ENCODE measurements at regions not wholly inside any gene's neighbourhood (a gene's known extent, or its start where the extent isn't known, plus 50 kb on each side); places are given as distances from the start of the nearest gene placed in this dataset.

DNA sequence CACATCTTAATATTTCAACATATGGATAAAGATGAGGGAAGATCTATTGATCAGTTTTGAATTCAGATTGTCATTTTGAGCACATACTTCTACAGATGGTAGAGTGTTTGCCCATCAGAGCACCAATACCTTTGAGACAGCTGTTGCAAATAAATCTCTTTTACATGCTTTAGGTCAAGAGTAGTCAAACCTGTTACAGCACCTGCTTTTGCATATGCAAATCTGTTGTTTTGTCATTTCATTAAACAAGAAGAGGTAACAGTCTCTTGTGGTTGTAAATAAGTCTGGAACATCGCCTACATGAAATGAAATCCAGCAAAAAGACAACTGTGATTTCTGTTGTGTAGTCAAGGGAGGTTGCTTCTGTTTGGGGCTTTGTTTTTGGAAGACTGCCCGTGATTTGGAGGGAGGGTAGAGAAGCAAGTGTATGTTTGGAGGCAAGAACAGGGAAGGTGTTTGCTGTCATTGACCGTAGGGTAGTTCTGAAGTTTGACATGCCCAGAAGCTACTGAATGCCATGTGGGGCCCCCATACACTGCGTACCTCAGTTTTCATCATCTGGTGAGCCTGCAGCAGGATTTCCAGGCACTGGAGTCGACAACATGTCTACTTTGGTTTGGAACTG, 233.6 kb upstream of the PPP1R3A start:
- TF ChIP-seq TCF12 (IDR thresholded peaks at IDR 0.05) = no peak
- TF ChIP-seq, protein P1, sequence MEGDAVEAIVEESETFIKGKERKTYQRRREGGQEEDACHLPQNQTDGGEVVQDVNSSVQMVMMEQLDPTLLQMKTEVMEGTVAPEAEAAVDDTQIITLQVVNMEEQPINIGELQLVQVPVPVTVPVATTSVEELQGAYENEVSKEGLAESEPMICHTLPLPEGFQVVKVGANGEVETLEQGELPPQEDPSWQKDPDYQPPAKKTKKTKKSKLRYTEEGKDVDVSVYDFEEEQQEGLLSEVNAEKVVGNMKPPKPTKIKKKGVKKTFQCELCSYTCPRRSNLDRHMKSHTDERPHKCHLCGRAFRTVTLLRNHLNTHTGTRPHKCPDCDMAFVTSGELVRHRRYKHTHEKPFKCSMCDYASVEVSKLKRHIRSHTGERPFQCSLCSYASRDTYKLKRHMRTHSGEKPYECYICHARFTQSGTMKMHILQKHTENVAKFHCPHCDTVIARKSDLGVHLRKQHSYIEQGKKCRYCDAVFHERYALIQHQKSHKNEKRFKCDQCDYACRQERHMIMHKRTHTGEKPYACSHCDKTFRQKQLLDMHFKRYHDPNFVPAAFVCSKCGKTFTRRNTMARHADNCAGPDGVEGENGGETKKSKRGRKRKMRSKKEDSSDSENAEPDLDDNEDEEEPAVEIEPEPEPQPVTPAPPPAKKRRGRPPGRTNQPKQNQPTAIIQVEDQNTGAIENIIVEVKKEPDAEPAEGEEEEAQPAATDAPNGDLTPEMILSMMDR (IDR thresholded peaks at IDR 0.05) = no peak
- no peak for TF ChIP-seq POLR2AphosphoS5 (IDR thresholded peaks at IDR 0.05; ENCODE audit: low read depth, low read length)
- TF ChIP-seq RXRA (IDR thresholded peaks at IDR 0.05; ENCODE audit: borderline replicate concordance, low read depth) = no peak
- TF ChIP-seq RAD21 (IDR thresholded peaks at IDR 0.05; ENCODE audit: low read length) = no peak
- TF ChIP-seq, protein P2, sequence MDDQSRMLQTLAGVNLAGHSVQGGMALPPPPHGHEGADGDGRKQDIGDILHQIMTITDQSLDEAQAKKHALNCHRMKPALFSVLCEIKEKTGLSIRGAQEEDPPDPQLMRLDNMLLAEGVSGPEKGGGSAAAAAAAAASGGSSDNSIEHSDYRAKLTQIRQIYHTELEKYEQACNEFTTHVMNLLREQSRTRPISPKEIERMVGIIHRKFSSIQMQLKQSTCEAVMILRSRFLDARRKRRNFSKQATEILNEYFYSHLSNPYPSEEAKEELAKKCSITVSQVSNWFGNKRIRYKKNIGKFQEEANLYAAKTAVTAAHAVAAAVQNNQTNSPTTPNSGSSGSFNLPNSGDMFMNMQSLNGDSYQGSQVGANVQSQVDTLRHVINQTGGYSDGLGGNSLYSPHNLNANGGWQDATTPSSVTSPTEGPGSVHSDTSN (IDR thresholded peaks at IDR 0.05) = no peak
- TF ChIP-seq MXI1 (IDR thresholded peaks at IDR 0.05; ENCODE audit: low read depth, low read length) = no peak
- TF ChIP-seq TAF1 (IDR thresholded peaks at IDR 0.05; ENCODE audit: borderline replicate concordance, low read depth, low read length) = no peak
- TF ChIP-seq RCOR1 (IDR thresholded peaks at IDR 0.05; ENCODE audit: low read length) = no peak
- no peak for TF ChIP-seq EZH2phosphoT487 (IDR thresholded peaks at IDR 0.05; ENCODE audit: borderline replicate concordance, low read depth)
- TF ChIP-seq, protein P3, sequence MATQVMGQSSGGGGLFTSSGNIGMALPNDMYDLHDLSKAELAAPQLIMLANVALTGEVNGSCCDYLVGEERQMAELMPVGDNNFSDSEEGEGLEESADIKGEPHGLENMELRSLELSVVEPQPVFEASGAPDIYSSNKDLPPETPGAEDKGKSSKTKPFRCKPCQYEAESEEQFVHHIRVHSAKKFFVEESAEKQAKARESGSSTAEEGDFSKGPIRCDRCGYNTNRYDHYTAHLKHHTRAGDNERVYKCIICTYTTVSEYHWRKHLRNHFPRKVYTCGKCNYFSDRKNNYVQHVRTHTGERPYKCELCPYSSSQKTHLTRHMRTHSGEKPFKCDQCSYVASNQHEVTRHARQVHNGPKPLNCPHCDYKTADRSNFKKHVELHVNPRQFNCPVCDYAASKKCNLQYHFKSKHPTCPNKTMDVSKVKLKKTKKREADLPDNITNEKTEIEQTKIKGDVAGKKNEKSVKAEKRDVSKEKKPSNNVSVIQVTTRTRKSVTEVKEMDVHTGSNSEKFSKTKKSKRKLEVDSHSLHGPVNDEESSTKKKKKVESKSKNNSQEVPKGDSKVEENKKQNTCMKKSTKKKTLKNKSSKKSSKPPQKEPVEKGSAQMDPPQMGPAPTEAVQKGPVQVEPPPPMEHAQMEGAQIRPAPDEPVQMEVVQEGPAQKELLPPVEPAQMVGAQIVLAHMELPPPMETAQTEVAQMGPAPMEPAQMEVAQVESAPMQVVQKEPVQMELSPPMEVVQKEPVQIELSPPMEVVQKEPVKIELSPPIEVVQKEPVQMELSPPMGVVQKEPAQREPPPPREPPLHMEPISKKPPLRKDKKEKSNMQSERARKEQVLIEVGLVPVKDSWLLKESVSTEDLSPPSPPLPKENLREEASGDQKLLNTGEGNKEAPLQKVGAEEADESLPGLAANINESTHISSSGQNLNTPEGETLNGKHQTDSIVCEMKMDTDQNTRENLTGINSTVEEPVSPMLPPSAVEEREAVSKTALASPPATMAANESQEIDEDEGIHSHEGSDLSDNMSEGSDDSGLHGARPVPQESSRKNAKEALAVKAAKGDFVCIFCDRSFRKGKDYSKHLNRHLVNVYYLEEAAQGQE (IDR thresholded peaks at IDR 0.05; ENCODE audit: low read depth, low read length) = no peak

Data from SK-N-SH (cell line).